ENCODE measurements at regions not wholly inside any gene's neighbourhood (a gene's known extent, or its start where the extent isn't known, plus 50 kb on each side); places are given as distances from the start of the nearest gene placed in this dataset.

DNA sequence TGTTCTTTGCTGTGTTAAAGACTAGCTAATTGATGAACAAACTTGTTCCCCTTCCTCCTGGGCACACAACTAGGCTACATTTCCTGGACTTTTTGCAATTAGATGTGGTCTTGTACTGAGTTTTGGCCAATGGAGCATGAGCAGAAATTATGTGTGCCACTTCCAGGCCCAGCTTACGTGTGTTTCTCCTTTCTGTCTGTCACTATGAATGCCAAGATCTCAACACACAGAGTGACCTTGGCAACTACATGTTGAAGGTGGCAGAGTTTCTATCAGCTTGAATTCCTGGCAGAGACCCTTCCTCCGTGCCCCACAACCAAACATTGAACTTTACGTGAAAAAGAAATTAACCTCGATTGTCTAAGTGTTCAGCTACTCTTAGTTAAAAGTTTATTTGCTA is 81.7 kb upstream of the PIAS1 start:
- no peak for DNase-seq (ENCODE audit: extremely low read depth, low read depth)
- TF ChIP-seq, protein P1, sequence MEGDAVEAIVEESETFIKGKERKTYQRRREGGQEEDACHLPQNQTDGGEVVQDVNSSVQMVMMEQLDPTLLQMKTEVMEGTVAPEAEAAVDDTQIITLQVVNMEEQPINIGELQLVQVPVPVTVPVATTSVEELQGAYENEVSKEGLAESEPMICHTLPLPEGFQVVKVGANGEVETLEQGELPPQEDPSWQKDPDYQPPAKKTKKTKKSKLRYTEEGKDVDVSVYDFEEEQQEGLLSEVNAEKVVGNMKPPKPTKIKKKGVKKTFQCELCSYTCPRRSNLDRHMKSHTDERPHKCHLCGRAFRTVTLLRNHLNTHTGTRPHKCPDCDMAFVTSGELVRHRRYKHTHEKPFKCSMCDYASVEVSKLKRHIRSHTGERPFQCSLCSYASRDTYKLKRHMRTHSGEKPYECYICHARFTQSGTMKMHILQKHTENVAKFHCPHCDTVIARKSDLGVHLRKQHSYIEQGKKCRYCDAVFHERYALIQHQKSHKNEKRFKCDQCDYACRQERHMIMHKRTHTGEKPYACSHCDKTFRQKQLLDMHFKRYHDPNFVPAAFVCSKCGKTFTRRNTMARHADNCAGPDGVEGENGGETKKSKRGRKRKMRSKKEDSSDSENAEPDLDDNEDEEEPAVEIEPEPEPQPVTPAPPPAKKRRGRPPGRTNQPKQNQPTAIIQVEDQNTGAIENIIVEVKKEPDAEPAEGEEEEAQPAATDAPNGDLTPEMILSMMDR (IDR thresholded peaks at IDR 0.05; ENCODE audit: low read depth, low read length, missing control alignments): no peak
- no peak overlapping the region for H3K4me3 ChIP-seq (replicated peaks; ENCODE audit: low read depth, low read length)

DNA sequence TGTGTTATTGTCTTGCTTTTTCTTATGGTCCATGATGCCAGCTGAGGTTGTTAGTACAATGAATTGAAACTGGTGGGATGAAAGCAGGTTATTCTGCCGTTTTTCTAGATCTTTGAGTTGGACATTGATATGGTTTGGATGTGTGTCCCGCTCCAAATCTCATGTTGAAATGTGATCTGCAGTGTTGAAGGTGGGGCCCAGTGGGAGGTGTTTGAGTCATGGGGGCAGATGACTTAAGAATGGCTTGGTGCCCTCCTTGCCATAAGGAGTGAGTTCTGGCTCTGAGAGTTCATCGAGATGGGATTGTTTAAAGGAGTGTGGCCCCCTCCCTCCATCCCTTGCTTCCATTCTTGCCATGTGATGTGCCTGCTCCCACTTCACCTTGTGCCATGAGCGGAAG is 80.3 kb upstream of the PIAS1 start:
- TF ChIP-seq, protein P1 (IDR thresholded peaks at IDR 0.05; ENCODE audit: low read depth, low read length, missing control alignments): no peak
- DNase-seq (ENCODE audit: extremely low read depth, low read depth): no peak
- no peak overlapping the region for H3K4me3 ChIP-seq (replicated peaks; ENCODE audit: low read depth, low read length)

DNA sequence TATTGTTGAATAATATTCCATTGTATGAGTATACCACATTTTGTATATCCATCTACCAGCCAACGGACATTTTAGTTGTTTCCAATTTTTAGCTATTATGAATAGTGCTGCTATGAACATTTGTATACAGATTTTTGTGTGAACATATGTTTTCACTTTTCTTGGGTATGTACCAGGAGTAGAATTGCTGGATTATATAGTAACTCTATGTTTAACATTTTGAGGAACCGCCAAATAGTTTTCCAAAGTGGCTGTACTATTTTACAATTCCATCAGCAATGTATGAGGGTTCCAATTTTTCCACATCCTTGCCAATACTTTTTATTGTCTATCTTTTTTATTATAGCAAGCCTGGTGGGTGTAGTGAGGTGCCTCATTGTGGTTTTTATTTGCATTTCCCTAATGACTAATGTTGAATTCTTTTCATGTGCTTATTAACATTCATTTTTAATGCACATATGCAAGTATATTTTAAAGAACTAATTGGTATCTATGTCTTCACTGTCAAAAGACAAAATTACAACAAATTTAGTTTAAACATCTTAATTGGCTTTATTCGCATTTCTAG is 77.5 kb upstream of the PIAS1 start:
- TF ChIP-seq, protein P1 (IDR thresholded peaks at IDR 0.05; ENCODE audit: low read depth, low read length, missing control alignments): no peak
- DNase-seq (ENCODE audit: extremely low read depth, low read depth): no peak

DNA sequence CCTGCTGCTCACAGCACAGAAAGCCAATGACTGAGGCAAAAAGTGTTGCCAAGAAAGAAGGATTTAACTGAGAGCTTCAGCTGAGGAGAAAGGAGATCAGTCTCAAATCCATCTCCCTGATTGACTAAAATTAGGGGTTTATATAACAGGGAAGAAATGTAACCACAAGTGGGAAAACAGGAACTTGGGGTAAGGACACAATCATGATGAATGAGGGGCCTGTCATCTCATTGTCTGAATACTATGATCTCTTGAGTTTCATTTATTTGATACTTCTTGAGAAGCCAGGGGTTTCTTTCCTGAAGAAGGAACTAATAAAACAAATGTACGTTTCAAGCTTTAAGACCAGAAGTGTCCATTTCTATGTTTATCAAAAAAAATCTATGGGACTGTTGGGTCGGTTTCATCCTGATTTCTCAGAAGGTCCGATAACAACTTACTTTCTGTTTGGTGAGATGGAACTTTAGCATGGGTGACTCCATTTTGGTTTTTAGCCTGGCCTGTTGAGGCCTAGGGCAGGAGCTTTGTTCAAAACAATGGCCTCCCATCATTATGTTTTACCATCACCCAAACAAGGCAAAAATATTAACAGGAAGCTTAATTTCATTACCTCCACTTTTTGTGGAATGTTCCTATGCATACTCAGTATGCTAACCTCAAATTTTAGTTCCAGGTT is 76.6 kb upstream of the PIAS1 start:
- no peak for DNase-seq (ENCODE audit: extremely low read depth, low read depth)
- TF ChIP-seq, protein P1 (IDR thresholded peaks at IDR 0.05; ENCODE audit: low read depth, low read length, missing control alignments): no peak
- no peak overlapping the region for H3K4me3 ChIP-seq (replicated peaks; ENCODE audit: low read depth, low read length)

More for the DNA sequence above, 77.5 kb upstream of the PIAS1 start:
- H3K4me3 ChIP-seq (replicated peaks; ENCODE audit: low read depth, low read length): no peak overlapping the region

DNA sequence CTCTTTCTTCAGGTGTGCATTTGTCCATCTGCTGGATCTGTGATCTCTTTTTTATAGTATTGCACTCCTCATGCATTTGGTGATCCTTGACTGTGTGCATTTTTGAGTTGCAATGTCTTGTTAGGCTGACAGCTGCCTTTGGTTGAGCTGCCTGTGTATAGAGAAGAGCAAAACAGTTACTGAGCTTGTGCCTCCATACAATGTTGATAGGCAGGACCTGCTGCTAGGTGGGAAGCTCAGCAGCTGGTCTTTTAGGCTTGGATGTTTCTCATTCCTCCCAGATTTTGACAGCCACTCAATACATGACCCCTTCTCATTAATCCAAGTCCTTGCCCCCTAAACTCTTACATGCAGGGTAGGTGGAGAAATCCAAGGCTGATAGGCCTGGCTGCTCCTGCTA is 74.8 kb upstream of the PIAS1 start:
- TF ChIP-seq, protein P1 (IDR thresholded peaks at IDR 0.05; ENCODE audit: low read depth, low read length, missing control alignments): no peak
- no peak overlapping the region for H3K4me3 ChIP-seq (replicated peaks; ENCODE audit: low read depth, low read length)
- no peak for DNase-seq (ENCODE audit: extremely low read depth, low read depth)

DNA sequence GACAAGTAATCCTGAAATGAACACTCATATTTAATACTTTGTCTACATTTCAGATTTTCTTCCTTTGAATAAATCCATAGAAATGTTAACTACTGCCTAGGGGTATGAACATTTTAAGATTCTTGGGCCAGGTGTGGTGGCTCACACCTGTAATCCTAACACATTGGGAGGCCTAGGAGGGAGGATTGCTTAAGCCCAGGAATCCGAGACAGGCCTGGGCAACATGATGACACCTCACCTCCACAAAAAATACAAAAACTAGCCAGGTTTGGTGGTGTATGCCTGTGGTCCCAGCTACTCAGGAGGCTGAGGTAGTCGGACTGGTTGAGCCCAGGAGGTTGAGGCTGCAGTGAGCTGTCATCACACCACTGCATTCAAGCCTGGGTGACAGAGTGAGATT is 73.9 kb upstream of the PIAS1 start:
- no peak for DNase-seq (ENCODE audit: extremely low read depth, low read depth)
- no peak overlapping the region for H3K4me3 ChIP-seq (replicated peaks; ENCODE audit: low read depth, low read length)
- TF ChIP-seq, protein P1 (IDR thresholded peaks at IDR 0.05; ENCODE audit: low read depth, low read length, missing control alignments): no peak

Measured in HFF-Myc (cell line).